Hindlimb muscle (tissue), 1 donor: ENCODE measurements at regions not wholly inside any gene's neighbourhood (a gene's known extent, or its start where the extent isn't known, plus 50 kb on each side); places are given as distances from the start of the nearest gene placed in this dataset.

Experiments
- DNase-seq: peaks from one replicate; pipeline ENCODE4 v3.0.0-alpha.2; 2013

DNA sequence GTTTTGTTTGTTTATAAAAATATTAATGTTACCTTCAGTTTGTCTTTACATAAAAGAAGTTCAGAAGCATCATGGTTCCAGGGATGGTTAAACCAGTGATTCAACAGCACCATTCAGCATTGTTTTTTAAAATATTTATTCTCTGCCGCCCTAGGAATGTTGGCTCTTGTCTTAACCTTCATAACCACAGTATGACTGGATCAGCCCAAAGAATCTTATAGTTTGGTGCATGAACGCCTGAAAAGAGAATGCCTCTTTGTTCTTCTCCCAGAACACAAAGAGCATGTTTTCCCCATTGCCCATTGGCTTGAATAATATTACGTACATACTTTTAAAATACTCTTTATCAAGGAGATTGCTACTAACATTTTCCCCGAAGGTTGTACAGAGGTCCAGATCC is 413.4 kb downstream of the ANXA1 start:
- no peak for DNase-seq

DNA sequence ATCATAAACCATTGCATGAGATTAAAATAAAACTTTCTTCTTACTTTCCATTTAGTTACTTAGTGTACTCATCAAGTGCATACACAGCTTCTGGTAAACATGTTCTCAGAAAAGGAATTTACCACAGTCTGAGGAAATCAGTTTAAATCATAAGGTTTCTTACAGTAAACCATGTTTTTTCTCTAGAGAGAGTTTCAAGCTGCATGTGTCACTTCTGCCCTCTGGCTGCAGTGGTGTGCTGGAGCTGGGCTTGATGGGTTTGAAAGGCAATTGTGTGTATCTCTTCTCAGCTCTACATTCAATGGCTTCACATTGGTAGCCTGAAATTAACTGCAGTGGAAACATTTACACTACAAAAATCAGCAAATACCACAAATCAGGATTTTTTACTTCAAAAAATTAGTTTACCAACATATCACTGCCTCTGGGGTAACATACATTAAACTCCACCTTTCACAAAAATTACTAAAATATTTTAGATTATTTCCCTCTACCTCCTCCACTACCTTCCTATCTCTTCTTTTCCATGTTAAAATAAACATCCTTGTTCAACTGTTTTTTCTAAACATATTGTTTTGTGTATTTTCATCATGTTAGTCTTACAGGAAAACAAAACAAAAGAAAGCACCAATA is 414.3 kb downstream of the ANXA1 start:
- DNase-seq = no peak

DNA sequence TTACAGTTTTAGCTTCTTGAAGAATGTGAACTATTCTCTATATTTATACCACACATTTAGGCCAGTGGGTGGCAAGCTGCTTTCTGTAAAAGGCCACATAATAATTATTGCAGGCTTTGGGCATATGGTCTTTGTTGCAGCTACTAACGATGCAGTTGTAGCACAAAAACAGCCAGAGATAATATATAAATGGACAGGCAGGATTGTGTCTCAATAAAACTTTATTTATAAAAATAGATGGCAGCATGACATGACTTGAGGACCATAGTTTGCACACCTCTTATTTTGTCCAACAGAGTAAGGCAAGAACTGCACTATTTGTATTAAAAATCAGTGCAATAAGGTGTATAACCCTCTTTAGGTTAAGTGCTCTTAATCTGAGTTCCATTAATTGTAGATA is 415.0 kb downstream of the ANXA1 start:
- DNase-seq = no peak

DNA sequence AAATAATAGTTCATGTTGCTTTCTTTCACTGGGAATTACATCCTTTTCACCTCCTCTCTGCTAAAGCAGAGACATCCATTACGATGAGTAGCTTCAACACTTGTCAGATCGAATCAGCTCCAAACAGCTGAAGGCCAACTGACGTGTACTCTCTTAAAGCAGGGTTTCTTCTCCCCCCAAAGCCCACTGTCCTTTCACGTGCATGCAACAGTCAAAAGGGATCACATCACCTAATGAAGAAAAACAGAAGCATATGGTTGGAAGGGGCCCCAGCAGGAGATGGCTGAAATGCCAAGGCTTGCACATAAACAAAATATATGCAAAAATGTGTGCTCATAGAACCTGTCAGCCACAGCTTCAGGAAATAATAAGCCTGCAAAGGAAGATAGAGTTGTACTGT is 421.6 kb downstream of the ANXA1 start:
- no peak for DNase-seq

DNA sequence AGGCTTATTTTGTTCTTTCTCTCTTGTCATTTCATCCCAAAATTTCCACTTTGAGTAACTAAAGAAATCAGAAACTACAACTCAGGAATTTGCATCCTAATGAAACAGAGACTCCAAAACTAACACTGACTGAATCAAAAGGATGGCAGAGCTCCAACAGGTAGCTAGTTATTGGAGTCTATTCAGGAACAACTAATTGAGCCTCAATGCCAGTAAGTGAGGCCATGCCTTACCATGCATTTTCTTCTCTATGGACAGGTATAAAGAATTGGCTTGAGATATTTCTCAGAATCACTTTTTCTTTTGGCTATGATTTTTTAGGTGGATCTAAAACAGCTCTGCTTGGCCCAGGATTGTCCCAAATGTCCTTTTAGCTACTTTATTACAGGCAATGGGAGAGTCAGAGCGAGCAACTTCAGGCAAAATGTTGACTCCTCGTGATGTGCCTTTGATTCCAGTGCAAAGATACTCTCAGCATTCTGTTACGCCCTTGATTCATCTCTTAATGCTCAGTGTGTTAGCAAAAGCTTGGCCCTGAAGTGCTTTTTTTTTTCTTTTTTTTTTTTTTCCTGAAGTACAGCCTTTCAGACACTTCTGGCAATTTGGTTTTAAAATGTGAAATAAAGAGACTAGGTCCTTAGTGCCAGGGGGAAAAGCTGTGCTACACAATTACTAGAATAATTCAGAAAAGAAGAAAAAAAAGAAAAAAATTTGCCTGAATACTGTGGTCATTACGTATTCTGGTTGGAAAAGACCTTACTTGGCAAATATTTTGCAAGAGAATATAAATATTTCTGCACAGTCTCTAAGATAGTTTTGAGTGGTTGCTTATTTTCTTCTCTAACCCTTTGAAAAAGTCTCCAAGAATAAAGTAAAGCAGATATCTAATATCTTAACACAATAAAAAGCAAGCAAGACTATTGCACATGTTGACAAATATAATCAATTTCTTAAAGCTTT is 423.7 kb downstream of the ANXA1 start:
- DNase-seq = no peak

DNA sequence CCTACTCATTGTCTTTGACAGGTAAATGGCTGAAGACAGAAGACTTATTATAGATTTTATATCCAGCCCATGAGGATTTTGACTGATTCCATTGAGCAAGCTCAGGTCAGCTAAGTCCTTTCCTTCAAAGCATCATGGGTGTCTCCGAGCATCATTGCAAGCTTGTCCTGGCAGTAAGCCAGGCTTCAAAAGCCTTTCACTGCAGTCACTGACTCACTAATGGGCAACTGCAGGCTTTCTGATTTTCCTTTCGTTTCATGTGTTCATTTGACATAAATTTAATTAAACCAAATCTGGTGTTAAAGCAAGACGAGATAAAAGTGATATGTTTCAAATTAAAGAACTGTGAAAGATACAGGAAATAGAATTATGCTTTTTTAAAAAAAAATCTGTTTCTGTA is 426.2 kb downstream of the ANXA1 start:
- no peak for DNase-seq

DNA sequence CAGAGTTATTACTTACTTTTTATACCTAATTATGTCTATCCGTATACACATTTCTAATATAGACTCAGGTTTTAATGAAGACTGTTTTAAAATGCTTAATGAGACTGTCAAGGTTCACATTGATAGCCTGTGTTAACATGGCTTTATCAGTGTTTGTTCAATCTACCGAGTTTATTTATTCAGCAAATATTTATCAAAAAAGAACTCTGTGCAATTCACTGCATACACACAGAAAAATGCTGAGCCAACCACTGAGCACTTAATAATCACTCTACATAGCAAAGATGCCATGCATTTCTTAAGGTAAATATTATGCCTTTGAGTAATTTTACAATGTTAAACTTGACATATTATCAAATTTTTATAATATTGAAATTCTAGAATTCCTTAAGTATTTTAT is 428.2 kb downstream of the ANXA1 start:
- DNase-seq = no peak

DNA sequence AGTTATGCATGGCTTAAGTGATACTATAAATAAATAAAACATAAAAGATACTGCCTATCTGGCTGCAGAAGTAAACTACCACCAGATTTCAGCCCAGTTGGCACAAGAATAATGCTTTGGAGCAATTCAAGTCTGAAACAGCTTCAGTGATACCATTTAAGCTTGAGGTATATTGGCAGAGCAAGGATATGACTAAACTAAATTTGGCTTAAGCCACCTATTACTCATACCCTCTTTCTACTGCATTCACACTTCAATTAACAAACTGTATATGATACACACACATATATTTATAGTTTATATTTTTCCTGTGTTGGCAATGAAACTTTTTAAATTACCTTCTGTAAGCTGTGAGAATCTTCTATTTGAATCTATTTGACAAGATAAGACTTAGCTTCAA is 431.9 kb downstream of the ANXA1 start:
- no peak for DNase-seq

DNA sequence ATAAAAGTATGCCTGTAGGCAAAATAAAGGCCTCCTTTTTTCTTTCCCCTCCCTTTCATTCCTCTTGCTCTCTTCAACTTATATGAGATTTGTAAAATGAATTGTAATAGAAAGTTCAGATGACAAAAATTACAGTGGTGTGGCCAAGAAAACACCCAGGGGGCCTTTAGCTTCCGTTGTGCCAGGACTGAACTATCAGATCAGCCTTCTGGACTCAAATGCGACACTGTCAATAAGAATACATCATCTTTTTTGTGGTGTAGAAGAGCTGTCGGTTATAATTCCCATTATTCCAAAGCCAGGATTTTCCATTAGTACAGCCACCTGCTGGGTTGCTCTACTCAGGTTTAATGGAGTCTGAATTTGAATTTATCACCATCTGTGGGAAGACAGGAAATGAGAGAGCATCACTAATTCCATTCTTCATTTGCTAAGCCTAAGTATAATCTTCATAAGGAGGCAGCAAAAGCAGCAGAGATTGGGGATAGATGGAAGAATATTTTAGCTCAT is 443.4 kb downstream of the ANXA1 start:
- no peak for DNase-seq

DNA sequence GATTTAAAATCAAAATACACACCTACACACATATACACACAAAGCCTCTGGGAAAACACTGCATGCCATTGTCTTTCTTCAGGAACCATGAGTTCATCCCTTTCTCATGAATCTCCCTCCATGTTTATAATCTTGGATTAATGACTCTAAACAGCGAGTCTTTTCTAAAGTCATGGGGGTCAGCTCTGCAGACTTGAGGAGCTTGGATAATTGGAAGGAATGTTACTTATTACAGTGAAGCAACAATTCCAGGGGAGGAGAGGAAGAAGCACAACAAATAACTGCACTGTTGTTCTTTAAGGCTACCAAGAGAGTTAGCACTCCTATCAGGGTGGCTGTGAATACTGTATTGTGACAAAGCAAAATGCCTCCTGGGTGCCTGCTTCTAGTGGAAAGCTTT is 444.7 kb downstream of the ANXA1 start:
- no peak for DNase-seq

DNA sequence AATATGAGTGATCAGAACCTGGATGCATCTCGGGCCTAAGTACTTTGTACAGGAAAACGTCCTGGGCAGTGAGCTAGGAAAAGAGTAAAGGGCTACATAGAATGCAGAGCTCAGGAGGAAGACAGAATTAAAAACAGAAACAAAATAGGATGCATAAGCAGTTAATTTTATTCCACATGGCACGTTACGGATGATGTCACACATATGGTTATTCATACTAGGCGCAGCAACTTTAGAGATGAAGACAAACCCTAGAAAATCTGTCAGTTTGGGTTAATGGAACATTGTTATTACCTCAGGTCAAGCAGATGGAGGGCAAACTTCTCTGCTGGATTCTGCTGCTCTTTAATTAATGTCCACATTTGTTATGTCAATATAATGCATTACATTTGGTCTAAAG is 445.4 kb downstream of the ANXA1 start:
- DNase-seq = no peak

DNA sequence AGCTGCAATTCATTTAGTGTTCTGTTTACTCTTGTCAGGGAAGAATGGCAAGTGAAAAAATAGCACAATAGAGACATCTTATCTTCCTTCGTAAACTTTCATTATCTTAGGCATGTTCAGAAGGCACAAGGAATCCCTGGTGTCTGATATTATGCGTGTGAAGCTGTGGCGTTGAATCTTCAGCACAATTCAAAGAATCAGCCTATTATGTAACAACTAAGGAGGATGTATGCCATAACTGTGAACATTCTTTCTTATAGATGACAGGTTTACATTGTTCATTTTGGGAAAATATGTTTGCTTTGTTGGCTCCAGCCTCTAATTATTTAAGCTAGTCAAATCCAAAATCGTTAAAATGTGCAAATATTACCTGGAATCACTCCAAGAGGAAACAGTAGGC is 446.1 kb downstream of the ANXA1 start:
- DNase-seq = no peak

DNA sequence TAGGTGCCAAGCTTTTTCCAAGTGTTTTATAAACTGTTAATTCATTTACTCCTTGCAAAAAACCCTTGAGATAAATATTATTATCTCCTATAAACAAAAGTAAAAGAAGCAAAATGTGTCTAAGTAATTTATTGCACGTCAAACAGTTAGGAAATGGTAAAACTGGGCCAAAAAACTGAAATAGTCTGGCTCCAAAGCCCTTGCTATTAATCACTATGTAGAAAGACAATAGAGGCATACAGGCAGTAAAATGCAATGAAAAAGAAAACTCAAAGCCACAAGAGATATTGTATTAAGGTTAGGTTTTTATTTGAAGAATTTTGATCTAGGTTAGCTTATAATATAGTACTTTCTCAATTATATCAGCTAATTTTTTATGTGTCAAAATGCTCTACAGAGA is 457.7 kb downstream of the ANXA1 start:
- no peak for DNase-seq

DNA sequence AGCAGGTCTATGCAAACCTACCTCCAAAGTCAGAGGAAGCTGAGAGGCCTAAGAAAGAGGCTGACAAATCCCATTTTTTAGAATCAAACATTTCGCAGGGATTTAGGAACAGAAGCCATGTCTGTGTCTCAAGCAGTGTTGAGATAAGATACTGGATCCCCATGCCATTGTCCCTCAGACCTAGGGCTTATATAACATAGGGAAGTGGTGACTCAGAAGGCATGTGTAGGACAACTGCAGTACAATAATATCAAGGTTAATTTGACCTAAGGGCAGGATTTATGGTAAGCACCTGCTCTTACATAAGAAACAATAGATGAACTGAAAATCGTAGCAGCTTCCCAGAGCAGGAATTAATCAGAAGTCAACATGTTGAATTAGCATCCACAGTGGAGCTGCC is 459.4 kb downstream of the ANXA1 start:
- DNase-seq = no peak

DNA sequence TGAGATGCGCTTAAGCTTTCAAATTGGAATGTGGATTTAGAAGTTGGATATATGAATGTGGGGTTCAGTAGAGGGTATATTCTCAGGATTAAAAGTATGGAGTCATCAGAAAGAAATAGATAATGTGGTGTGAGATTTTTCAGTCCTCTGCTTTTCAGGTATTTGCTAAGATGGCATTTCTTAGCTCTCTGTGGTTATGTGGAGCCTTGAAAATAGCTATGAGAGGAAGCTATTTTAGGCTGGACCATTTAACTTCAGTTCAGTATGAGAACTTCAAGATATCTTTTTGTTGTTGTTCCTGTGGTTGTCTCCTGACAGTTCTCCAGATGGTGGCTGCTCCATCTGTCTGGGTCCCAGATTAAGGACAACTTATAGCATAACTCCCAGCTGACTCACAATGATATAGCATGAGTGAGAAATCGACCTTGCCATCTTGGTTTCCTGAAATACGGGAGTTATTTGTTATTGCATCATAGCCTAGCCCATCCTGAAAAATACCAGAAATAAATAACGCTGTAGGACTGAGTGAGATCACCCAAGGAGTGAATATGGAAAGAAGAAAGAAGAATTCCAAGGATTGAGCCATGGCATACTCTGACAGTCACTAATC is 461.5 kb downstream of the ANXA1 start:
- no peak for DNase-seq

DNA sequence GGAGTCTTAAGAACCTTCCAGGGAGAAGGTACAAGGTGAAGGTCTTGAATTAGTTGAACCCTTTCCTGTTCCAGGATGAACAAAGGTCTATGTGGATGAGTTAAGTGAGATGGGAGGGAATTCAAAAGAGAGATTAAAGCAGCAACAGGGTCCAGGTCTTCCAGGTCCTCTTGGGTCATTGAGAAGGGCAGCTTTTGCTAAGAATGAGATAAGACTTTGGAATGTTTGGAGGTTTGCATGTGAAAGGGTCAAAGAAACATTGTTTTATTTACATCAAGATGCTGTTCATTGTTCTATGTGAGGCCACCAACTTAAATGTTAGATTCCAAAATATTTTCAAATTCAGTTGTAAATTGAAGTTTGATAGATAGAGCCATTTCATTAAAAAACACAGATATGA is 463.9 kb downstream of the ANXA1 start:
- no peak for DNase-seq

DNA sequence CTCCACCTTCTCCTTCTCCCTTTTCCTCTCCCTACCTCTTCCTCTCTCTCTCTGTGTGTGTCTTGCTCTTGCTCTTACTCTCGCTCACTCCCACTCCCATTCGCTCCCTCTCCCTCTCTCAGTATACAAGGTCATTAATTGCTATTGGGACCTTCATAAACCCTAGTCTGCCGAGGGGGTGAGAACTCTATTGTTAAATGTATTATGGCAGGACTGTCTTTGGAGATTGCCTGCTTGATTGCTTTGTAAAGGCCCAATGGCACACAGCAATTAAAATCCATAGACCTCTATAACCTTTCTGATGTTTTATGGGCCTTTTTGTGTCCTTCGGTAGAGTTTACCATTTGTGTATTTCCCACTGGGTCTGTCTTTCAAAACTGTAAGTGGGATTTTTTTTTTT is 465.9 kb downstream of the ANXA1 start:
- no peak for DNase-seq

DNA sequence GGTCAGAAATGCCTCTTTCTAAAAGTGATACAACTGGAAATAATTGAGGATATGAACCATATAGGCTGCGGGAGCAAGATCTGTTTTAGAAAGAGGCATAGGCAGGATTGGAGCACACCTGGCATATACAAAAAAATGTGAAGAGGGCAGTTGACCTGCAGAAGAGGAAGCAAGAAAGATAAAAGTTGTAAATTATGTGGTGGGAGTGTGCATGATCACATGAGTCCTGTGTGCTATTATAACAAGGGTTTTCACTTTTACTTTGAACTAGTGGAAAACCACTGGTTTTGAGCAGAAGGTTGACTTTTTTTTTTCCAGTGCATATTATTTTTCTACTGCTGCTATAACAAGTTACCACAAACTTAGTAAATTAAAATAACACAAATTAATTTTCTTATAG is 489.3 kb downstream of the ANXA1 start:
- no peak for DNase-seq

DNA sequence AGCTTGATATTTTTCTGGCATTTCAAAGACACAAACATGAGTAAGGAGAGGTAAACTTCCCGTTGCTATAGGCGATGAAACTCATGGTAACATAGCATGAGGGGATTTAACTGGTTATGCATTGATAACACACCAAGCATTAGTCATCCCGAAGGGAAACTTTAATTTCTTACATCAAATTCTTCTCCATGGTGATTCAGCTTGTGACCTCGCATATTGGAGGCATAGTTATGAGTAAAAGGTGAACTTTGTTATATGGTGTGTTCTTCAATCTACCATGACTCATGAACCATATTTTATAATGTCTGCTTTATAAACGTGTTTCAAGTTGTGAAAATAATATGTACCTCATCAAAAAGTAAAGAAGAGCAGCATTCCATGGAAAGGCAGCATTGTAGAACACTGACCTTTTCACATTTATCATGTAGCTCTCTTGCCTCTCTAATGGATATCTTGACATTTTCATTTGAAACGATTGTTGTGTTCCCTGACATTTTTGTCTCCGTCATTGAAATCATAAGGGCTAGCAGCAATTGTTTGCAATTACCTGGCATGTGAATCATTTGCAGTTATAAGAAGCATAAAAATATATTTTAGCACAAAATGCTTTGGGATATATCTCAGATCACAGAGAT is 491.8 kb downstream of the ANXA1 start:
- DNase-seq = no peak

DNA sequence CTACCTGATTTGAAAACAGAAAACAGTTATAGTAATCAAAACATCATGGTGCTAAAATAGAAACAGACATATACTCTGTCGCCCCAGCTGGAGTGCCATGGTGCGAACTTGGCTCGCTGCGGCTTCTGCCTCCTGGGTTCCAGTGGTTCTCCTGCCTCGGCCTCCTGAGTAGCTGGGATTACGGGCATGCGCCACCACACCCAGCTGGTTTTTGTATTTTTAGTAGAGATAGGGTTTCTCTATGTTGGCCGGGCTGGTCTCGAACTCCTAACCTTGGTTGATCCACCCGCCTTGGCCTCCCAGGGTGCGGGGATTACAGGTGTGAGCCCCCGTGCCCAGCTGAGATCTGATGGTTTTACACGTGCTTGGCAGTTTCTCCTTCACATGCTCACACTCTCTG is 495.9 kb downstream of the ANXA1 start:
- DNase-seq = no peak

DNA sequence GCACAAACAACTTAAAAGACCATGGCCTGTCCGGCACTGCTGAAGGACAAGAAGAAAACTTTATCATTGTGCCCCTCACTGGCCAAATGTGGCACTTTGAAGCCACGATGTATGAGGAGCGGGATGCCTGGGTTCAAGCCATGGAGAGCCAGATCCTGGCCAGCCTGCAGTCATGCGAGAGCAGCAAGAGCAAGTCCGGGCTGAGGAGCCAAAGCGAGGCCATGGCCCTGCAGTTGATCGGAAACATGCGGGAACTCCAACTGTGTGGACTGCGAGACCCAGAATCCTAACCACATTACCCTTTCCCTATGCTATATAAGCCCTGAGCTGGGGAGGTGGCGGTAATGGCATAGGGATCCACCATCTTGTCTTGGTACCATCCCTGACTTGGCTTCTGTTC is 497.9 kb downstream of the ANXA1 start:
- no peak for DNase-seq

DNA sequence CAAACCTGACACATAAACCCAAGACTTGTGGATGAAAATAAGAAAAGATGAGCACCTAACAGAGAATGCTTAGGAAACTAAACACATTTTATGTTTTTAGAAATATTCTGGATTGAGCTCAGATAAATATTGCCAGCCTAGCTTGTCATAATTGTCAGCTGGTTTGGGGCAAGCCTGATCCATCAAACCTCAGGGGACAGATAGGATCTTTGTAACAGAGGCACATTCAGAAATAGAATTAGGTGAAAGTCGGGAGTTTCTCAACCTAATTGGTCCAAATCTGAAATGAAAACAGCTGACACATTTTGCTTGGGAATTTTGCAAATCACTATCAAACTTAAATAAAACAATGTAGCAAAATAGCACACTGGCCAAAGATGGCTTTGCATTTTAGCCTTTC is 503.7 kb downstream of the ANXA1 start:
- DNase-seq = no peak

DNA sequence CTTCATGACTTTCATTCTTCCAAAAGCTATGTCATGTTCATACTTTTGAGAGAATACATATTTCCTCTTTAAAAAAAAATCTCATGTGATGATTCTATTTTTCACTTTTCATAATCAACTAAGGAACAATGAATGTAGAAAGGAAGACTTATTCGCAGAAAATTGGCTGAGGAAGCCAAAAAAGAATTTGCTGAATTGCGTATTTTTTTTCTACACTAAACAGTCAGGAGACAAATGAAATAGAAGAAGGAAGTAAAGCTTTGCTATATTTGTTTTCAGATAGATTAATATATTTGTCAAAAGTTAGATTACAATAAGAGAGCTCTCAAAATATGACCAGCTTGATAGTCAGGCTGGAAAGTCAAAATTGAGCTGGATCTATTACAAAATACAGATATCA is 504.2 kb downstream of the ANXA1 start:
- no peak for DNase-seq
